ENCODE measurements at regions not wholly inside any gene's neighbourhood (a gene's known extent, or its start where the extent isn't known, plus 50 kb on each side); places are given as distances from the start of the nearest gene placed in this dataset.

GRCh38 chr6:91465393-91465792 is 878.5 kb upstream of the MAP3K7 start:
- intact Hi-C loops (cut with DNase I), result no loop called here
- no peak for TF ChIP-seq CTCF (IDR thresholded peaks at IDR 0.05)

GRCh38 chr6:91464718-91465117 is 877.8 kb upstream of the MAP3K7 start:
- Histone ChIP-seq H3K36me3 (ENCODE audit: insufficient read depth in 1 of 2, low read depth in 1 of 2) (no peaks in the 10 kb centered on the region), H3K9me3 (no peaks in the 10 kb centered on the region), H3K27me3 (ENCODE audit: insufficient read depth in 3 of 3, low read length in 2 of 3) (no peaks in the 10 kb centered on the region), H3K4me1 (no peaks in the 10 kb centered on the region), H3K4me3 (no peak overlapping the region), H3K27ac (no peak overlapping the region)
- intact Hi-C loops (cut with DNase I), result no loop called here
- no peak for DNase-seq
- no peak for TF ChIP-seq CTCF (IDR thresholded peaks at IDR 0.05)
- no peak for ATAC-seq

More at GRCh38 chr6:91465393-91465792, 878.5 kb upstream of the MAP3K7 start:
- no peak for DNase-seq
- Histone ChIP-seq H3K36me3 (ENCODE audit: insufficient read depth in 1 of 2, low read depth in 1 of 2) (no peaks in the 10 kb centered on the region), H3K27ac (no peak overlapping the region), H3K4me1 (no peaks in the 10 kb centered on the region), H3K27me3 (ENCODE audit: insufficient read depth in 3 of 3, low read length in 2 of 3) (no peaks in the 10 kb centered on the region), H3K4me3 (no peak overlapping the region), H3K9me3 (no peaks in the 10 kb centered on the region)
- no peak for ATAC-seq
- WGBS, 3 donors, result 85 to 91% (median 90%) methylated on average over 3 of the region's 3 CpGs

- no peak overlapping the region for H3K27ac ChIP-seq
- no peak for TF ChIP-seq CTCF (IDR thresholded peaks at IDR 0.05)
- no peak overlapping the region for H3K4me3 ChIP-seq
- DNase-seq (no peak), ATAC-seq (no peak)
- H3K36me3 ChIP-seq (ENCODE audit: insufficient read depth in 1 of 2, low read depth in 1 of 2), result no peaks in the 10 kb centered on the region
- H3K9me3 ChIP-seq, result no peaks in the 10 kb centered on the region
- H3K4me1 ChIP-seq, result no peaks in the 10 kb centered on the region
- no peaks in the 10 kb centered on the region for H3K27me3 ChIP-seq (ENCODE audit: insufficient read depth in 3 of 3, low read length in 2 of 3)
- 76 to 86% (median 79%) methylated on average over 1 of the region's 1 CpG for WGBS, 3 donors
- intact Hi-C loops (cut with DNase I), result no loop called here
These were observed 877.3 kb upstream of the MAP3K7 start for GRCh38 chr6:91464201-91464600.

- WGBS, 3 donors, result 65 to 76% (median 72%) methylated on average over 2 of the region's 2 CpGs
- Histone ChIP-seq H3K4me3 (no peak overlapping the region), H3K27ac (no peak overlapping the region), H3K36me3 (ENCODE audit: insufficient read depth in 1 of 2, low read depth in 1 of 2) (no peaks in the 10 kb centered on the region), H3K27me3 (ENCODE audit: insufficient read depth in 3 of 3, low read length in 2 of 3) (no peaks in the 10 kb centered on the region), H3K9me3 (no peaks in the 10 kb centered on the region), H3K4me1 (no peaks in the 10 kb centered on the region)
- no peak for TF ChIP-seq CTCF (IDR thresholded peaks at IDR 0.05)
- DNase-seq (no peak), ATAC-seq (no peak)
- intact Hi-C loops (cut with DNase I), result no loop called here
These were observed 875.4 kb upstream of the MAP3K7 start for GRCh38 chr6:91462241-91462640.

- H3K9me3 ChIP-seq, result no peaks in the 10 kb centered on the region
- H3K27me3 ChIP-seq (ENCODE audit: insufficient read depth in 3 of 3, low read length in 2 of 3), result peaks cover 0 to 2% (median 0%) of the 10 kb centered on the region in 3 donors
- TF ChIP-seq CTCF (IDR thresholded peaks at IDR 0.05), result no peak
- DNase-seq (no peak), ATAC-seq (no peak)
- no peak overlapping the region for H3K4me3 ChIP-seq
- 61 to 76% (median 66%) methylated on average over 2 of the region's 2 CpGs for WGBS, 3 donors
- intact Hi-C loops (cut with DNase I), result no loop called here
- no peaks in the 10 kb centered on the region for H3K4me1 ChIP-seq
- no peak overlapping the region for H3K27ac ChIP-seq
- no peaks in the 10 kb centered on the region for H3K36me3 ChIP-seq (ENCODE audit: insufficient read depth in 1 of 2, low read depth in 1 of 2)
These were observed 866.5 kb upstream of the MAP3K7 start for GRCh38 chr6:91453224-91453878.
